CD14-positive monocyte (primary cell): ENCODE measurements at regions not wholly inside any gene's neighbourhood (a gene's known extent, or its start where the extent isn't known, plus 50 kb on each side); places are given as distances from the start of the nearest gene placed in this dataset.

Source experiments
- DNase-seq, 3 donors: peaks; one replicate each; pipeline ENCODE4 v3.0.0-alpha.2; 2011 to 2022
- H2AFZ ChIP-seq: 2 replicates; pipeline ENCODE4 v1.6.0; 2012; ENCODE audit warnings: mild to moderate bottlenecking, low read depth, low read length, inconsistent platforms; ENCODE audit not compliant: insufficient read depth, poor library complexity, severe bottlenecking
- H3K27ac ChIP-seq, 2 donors: 1 replicate in 1 of 2; 2 replicates in 1 of 2; pipeline ENCODE4 v1.5.1; 2012 to 2013; ENCODE audit warnings: low read length in 2 of 2, control low read depth in 1 of 2, inconsistent platforms in 1 of 2, low read depth in 1 of 2, mild to moderate bottlenecking in 1 of 2
- H3K27me3 ChIP-seq, 2 donors: one replicate each; pipeline versions ENCODE4 v1.6.0 to v1.6.1; 2011 to 2013; ENCODE audit warnings: low read length in 2 of 2; ENCODE audit not compliant: control insufficient read depth in 2 of 2, insufficient read depth in 2 of 2
- H3K36me3 ChIP-seq, 2 donors: replicated peaks in 1 of 2; 1 replicate in 1 of 2; 2 replicates in 1 of 2; pipeline versions ENCODE4 v1.5.1 to v1.6.1; 2012 to 2013; ENCODE audit warnings: low read length in 2 of 2, control low read depth in 1 of 2, inconsistent platforms in 1 of 2, mild to moderate bottlenecking in 1 of 2; ENCODE audit not compliant: insufficient read depth in 2 of 2, control insufficient read depth in 1 of 2
- H3K4me1 ChIP-seq, 2 donors: 1 replicate in 1 of 2; 2 replicates in 1 of 2; pipeline versions ENCODE4 v1.5.1 to v1.6.1; 2012 to 2013; ENCODE audit warnings: low read length in 2 of 2, control low read depth in 1 of 2, inconsistent platforms in 1 of 2, mild to moderate bottlenecking in 1 of 2, moderate library complexity in 1 of 2; ENCODE audit not compliant: insufficient read depth in 2 of 2, control insufficient read depth in 1 of 2
- H3K4me2 ChIP-seq: replicated peaks from 2 replicates; pipeline ENCODE3; 2012; ENCODE audit warnings: low read length, moderate library complexity, mild to moderate bottlenecking; ENCODE audit not compliant: poor library complexity, severe bottlenecking; ENCODE audit errors: extremely low read depth
- H3K4me3 ChIP-seq, 3 experiments: fragments of 200-600 bp in 1 of 3; sonication (generic) in 1 of 3; replicated peaks in 1 of 3; 1 replicate in 2 of 3; 2 replicates in 1 of 3; pipeline ENCODE4 v1.5.1; 2011 to 2013; ENCODE audit warnings: low read length in 3 of 3, mild to moderate bottlenecking in 3 of 3, control low read depth in 2 of 3, low read depth in 2 of 3, inconsistent platforms in 1 of 3, moderate library complexity in 1 of 3
- H3K79me2 ChIP-seq: 2 replicates; pipeline ENCODE4 v1.6.0; 2012; ENCODE audit warnings: mild to moderate bottlenecking, control low read depth, inconsistent platforms, low read length, moderate library complexity; ENCODE audit not compliant: insufficient read depth
- H3K9ac ChIP-seq: 2 replicates; pipeline ENCODE4 v1.6.0; 2017; ENCODE audit warnings: low read length, mild to moderate bottlenecking; ENCODE audit not compliant: insufficient read depth, poor library complexity, severe bottlenecking
- H3K9me3 ChIP-seq, 2 donors: replicated peaks in 1 of 2; 1 replicate in 1 of 2; 2 replicates in 1 of 2; pipeline versions ENCODE4 v1.5.1 to v1.6.1; 2012 to 2013; ENCODE audit warnings: low read length in 2 of 2, control low read depth in 1 of 2; ENCODE audit not compliant: control insufficient read depth in 1 of 2, insufficient read depth in 1 of 2
- H4K20me1 ChIP-seq: 2 replicates; pipeline ENCODE4 v1.6.0; 2012; ENCODE audit warnings: mild to moderate bottlenecking, low read length, control low read depth, moderate library complexity; ENCODE audit not compliant: insufficient read depth
- H3K27ac Mint-ChIP-seq, 7 donors: one replicate each; pipeline ENCODE4 v1.8.0; 2020; ENCODE audit warnings: mild to moderate bottlenecking in 7 of 7, mixed read lengths in 7 of 7, moderate library complexity in 6 of 7, inconsistent platforms in 2 of 7
- H3K27me3 Mint-ChIP-seq, 3 donors: one replicate each; pipeline ENCODE4 v1.8.0; 2021 to 2022; ENCODE audit warnings: low read depth in 3 of 3, mild to moderate bottlenecking in 3 of 3, mixed read lengths in 3 of 3, moderate library complexity in 3 of 3, inconsistent platforms in 1 of 3
- H3K36me3 Mint-ChIP-seq, 2 donors: one replicate each; pipeline ENCODE4 v1.8.0; 2020; ENCODE audit warnings: mixed read lengths in 2 of 2, inconsistent platforms in 1 of 2, mild to moderate bottlenecking in 1 of 2
- H3K4me1 Mint-ChIP-seq: one replicate; pipeline ENCODE4 v1.8.0; 2020; ENCODE audit warnings: mild to moderate bottlenecking, mixed read lengths
- H3K4me3 Mint-ChIP-seq, 2 donors: one replicate each; pipeline ENCODE4 v1.8.0; 2020; ENCODE audit warnings: mild to moderate bottlenecking in 2 of 2, mixed read lengths in 2 of 2, moderate library complexity in 1 of 2
- H3K9me3 Mint-ChIP-seq, 7 donors: one replicate each; pipeline ENCODE4 v1.8.0; 2020 to 2022; ENCODE audit warnings: mixed read lengths in 7 of 7, mild to moderate bottlenecking in 6 of 7, moderate library complexity in 6 of 7, inconsistent platforms in 2 of 7
- WGBS: methylation state at CpG from one replicate; pipeline ENCODE4 v1.1.5; 2013; ENCODE audit warnings: missing lambda C conversion rate; ENCODE audit not compliant: insufficient coverage; 5-methylcytosine and 5-hydroxymethylcytosine counted together
- intact Hi-C, 2 donors: fragments of 100-400 bp; cut with micrococcal nuclease; formaldehyde crosslinking; loops; one replicate each; pipeline versions ENCODE4 v1.15.0 to v1.15.1; 2023
- TF ChIP-seq, protein P1 (sequence below): fragments of 200-600 bp; IDR thresholded peaks from one replicate; pipeline ENCODE4 v1.8.0; 2022; ENCODE audit warnings: antibody characterized with exemption, mild to moderate bottlenecking

DNA sequence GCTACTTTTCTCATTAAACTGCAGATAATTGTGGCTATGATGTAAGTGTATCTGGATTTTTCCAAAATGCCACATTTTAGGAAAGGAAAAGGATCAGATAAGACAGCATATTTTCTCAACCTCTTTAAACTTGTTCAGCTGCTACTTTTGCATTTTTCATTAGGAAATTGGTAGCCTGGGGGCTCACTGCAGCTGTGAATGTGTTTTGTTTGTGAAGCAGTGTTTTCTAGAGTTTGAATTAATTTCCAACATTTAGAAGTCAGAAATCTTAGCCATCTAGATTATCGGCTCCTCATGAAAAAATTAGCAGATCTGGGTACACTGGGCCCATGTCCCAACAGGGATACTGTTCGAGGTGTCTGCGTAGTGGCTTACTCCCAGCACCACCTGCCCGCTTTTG is 56.3 kb upstream of the ZDBF2 start:
- no peak for DNase-seq
- Histone ChIP-seq H4K20me1 (no peaks in the 10 kb centered on the region), H2AFZ (no peak overlapping the region), H3K4me3 (no peak overlapping the region), H3K4me1 (peaks cover 17 to 26% of the 10 kb centered on the region in 2 donors), H3K4me2 (no peak overlapping the region), H3K79me2 (no peaks in the 10 kb centered on the region), H3K9me3 (peaks cover 6 to 8% of the 10 kb centered on the region in 2 donors), H3K36me3 (no peaks in the 10 kb centered on the region), H3K27me3 (peaks cover 19 to 39% of the 10 kb centered on the region in 2 donors), H3K9ac (no peak overlapping the region), H3K27ac (no peak overlapping the region)
- TF ChIP-seq, protein P1, sequence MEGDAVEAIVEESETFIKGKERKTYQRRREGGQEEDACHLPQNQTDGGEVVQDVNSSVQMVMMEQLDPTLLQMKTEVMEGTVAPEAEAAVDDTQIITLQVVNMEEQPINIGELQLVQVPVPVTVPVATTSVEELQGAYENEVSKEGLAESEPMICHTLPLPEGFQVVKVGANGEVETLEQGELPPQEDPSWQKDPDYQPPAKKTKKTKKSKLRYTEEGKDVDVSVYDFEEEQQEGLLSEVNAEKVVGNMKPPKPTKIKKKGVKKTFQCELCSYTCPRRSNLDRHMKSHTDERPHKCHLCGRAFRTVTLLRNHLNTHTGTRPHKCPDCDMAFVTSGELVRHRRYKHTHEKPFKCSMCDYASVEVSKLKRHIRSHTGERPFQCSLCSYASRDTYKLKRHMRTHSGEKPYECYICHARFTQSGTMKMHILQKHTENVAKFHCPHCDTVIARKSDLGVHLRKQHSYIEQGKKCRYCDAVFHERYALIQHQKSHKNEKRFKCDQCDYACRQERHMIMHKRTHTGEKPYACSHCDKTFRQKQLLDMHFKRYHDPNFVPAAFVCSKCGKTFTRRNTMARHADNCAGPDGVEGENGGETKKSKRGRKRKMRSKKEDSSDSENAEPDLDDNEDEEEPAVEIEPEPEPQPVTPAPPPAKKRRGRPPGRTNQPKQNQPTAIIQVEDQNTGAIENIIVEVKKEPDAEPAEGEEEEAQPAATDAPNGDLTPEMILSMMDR, result no peak
- Mint-ChIP-seq H3K4me3 (no peak overlapping the region), H3K9me3 (peaks cover 4 to 24% (median 10%) of the 10 kb centered on the region in 7 donors), H3K4me1 (peaks cover 19% of the 10 kb centered on the region), H3K27ac (no peak overlapping the region), H3K27me3 (peaks cover 28 to 50% (median 29%) of the 10 kb centered on the region in 3 donors), H3K36me3 (no peaks in the 10 kb centered on the region)
- WGBS, result 100% methylated on average over 4 of the region's 4 CpGs
- intact Hi-C loops, result no loop called here

DNA sequence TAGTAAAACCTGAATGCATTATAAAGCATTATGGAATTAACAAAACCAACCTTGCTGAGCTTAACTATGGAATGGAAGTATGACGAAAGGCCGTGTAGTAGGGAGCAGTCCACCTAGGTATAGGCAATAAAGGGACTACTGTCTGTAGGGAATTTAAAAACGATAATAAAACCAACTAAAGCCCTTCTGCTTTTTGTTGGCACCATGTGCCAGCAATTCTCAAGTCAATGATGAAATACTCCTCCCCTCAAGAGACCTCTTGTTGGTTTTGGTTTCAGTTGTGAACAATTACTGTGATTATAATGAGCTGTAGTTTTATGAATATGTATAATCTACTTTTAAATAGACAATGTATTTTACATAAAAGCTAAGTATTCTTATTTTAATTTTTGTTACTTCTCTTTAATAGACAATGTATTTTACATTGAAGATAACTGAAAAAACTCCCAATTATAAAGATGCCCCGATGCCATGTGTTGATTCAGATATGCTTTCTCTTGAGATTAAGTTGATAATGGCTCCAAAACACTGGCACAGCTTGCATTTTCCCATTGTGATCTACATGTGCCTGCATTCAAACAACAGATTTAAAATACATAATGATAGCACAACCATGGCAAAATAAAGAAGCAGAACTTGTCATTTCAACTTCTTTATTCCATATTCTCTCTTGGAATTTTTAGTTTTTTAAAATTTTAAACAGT is 55.5 kb upstream of the ZDBF2 start:
- no peaks in the 10 kb centered on the region for H4K20me1 ChIP-seq
- H3K27ac ChIP-seq, result no peak overlapping the region
- no CpG with 5 or more reads among the region's 4 CpGs for WGBS
- peak; percentile 25 to 39 (median 34) for DNase-seq
- TF ChIP-seq, protein P1, result no peak
- no peaks in the 10 kb centered on the region for H3K36me3 ChIP-seq
- H3K4me2 ChIP-seq, result peak overlapping the region; percentile 46
- H3K9me3 ChIP-seq, result peaks cover 6 to 8% of the 10 kb centered on the region in 2 donors
- peaks cover 17 to 26% of the 10 kb centered on the region in 2 donors for H3K4me1 ChIP-seq
- H3K4me3 Mint-ChIP-seq, result peak overlapping the region in 1 of 2 donors; percentile 32
- peak overlapping the region in 1 of 3 experiments; percentile 45 for H3K4me3 ChIP-seq
- no peak overlapping the region for H3K9ac ChIP-seq
- H2AFZ ChIP-seq, result no peak overlapping the region
- H3K4me1 Mint-ChIP-seq, result peaks cover 19% of the 10 kb centered on the region
- H3K79me2 ChIP-seq, result no peaks in the 10 kb centered on the region
- H3K36me3 Mint-ChIP-seq, result no peaks in the 10 kb centered on the region
- peaks cover 29 to 54% (median 31%) of the 10 kb centered on the region in 3 donors for H3K27me3 Mint-ChIP-seq
- no peak overlapping the region for H3K27ac Mint-ChIP-seq
- intact Hi-C loops, result no loop called here
- H3K27me3 ChIP-seq, result peaks cover 15 to 35% of the 10 kb centered on the region in 2 donors
- peaks cover 4 to 24% (median 10%) of the 10 kb centered on the region in 7 donors for H3K9me3 Mint-ChIP-seq
